HL-60 (cell line): ENCODE measurements at regions not wholly inside any gene's neighbourhood (a gene's known extent, or its start where the extent isn't known, plus 50 kb on each side); places are given as distances from the start of the nearest gene placed in this dataset.

Source experiments
- GABPA ChIP-seq: IDR thresholded peaks from 2 replicates; pipeline ENCODE4 v1.6.1; 2012; ENCODE audit warnings: low read depth
- POLR2AphosphoS5 ChIP-seq: IDR thresholded peaks from 2 replicates; pipeline ENCODE4 v1.6.1; 2012; ENCODE audit warnings: low read depth
- TF ChIP-seq, protein P1 (sequence below): IDR thresholded peaks from one replicate; pipeline ENCODE4 v1.5.1; 2011; ENCODE audit warnings: low read length, control low read depth, inconsistent platforms; ENCODE audit not compliant: insufficient read depth

DNA sequence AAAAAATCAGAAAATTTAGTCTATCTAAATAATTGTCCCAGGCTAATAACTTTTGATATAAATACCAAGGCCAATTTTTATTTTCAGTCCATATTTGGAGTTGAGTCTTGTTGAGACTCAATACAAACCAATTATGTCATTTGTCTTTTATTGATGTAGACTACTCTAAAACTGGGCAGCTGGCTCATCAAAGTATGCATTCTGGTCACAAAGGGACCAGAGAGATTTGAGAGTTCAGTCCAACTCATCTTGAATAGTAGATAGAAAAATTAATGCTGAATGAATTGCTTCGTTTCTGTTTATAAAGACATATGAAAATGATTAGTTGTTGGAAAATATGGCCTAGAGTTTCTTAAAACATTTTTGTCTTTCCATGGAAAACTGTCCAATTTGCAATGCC lies 412.5 kb upstream of the KLHL4 start:
- TF ChIP-seq, protein P1, sequence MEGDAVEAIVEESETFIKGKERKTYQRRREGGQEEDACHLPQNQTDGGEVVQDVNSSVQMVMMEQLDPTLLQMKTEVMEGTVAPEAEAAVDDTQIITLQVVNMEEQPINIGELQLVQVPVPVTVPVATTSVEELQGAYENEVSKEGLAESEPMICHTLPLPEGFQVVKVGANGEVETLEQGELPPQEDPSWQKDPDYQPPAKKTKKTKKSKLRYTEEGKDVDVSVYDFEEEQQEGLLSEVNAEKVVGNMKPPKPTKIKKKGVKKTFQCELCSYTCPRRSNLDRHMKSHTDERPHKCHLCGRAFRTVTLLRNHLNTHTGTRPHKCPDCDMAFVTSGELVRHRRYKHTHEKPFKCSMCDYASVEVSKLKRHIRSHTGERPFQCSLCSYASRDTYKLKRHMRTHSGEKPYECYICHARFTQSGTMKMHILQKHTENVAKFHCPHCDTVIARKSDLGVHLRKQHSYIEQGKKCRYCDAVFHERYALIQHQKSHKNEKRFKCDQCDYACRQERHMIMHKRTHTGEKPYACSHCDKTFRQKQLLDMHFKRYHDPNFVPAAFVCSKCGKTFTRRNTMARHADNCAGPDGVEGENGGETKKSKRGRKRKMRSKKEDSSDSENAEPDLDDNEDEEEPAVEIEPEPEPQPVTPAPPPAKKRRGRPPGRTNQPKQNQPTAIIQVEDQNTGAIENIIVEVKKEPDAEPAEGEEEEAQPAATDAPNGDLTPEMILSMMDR, result no peak
- TF ChIP-seq POLR2AphosphoS5 (no peak), GABPA (no peak)
